ENCODE measurements at regions not wholly inside any gene's neighbourhood (a gene's known extent, or its start where the extent isn't known, plus 50 kb on each side); places are given as distances from the start of the nearest gene placed in this dataset.

- ChIA-PET POLR2A (no interaction called here), CTCF (no interaction called here)
- DNase-seq (ENCODE audit: extremely low spot score) = no peak
- no peak for TF ChIP-seq BHLHE40 (IDR thresholded peaks at IDR 0.05; ENCODE audit: borderline replicate concordance)
- no peak for TF ChIP-seq FOXA1 (IDR thresholded peaks at IDR 0.05)
- TF ChIP-seq HDGF (IDR thresholded peaks at IDR 0.05; ENCODE audit: borderline replicate concordance) = no peak
- TF ChIP-seq ZNF384 (IDR thresholded peaks at IDR 0.05) = no peak
- TF ChIP-seq TARDBP (IDR thresholded peaks at IDR 0.05) = no peak
- no peak for TF ChIP-seq FOXM1 (IDR thresholded peaks at IDR 0.05; ENCODE audit: borderline replicate concordance)
- TF ChIP-seq L3MBTL2 (conservative IDR thresholded peaks at IDR 0.05) = no peak
- no peak for TF ChIP-seq CTBP1 (IDR thresholded peaks at IDR 0.05; ENCODE audit: borderline replicate concordance)
- no peak for TF ChIP-seq NFRKB (IDR thresholded peaks at IDR 0.05)
- no peak for TF ChIP-seq SP1 (IDR thresholded peaks at IDR 0.05)
- no peak for TF ChIP-seq ARNT (IDR thresholded peaks at IDR 0.05)
- TF ChIP-seq LEF1 (IDR thresholded peaks at IDR 0.05; ENCODE audit: borderline replicate concordance) = no peak
- TF ChIP-seq SUZ12 (IDR thresholded peaks at IDR 0.05) = no peak
- TF ChIP-seq FOXK2 (IDR thresholded peaks at IDR 0.05) = no peak
- TF ChIP-seq, protein P1, sequence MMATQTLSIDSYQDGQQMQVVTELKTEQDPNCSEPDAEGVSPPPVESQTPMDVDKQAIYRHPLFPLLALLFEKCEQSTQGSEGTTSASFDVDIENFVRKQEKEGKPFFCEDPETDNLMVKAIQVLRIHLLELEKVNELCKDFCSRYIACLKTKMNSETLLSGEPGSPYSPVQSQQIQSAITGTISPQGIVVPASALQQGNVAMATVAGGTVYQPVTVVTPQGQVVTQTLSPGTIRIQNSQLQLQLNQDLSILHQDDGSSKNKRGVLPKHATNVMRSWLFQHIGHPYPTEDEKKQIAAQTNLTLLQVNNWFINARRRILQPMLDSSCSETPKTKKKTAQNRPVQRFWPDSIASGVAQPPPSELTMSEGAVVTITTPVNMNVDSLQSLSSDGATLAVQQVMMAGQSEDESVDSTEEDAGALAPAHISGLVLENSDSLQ (IDR thresholded peaks at IDR 0.05) = no peak
Measured at GRCh38 chr4:111618908-111619307, 526.3 kb upstream of the FAM241A start.

DNA sequence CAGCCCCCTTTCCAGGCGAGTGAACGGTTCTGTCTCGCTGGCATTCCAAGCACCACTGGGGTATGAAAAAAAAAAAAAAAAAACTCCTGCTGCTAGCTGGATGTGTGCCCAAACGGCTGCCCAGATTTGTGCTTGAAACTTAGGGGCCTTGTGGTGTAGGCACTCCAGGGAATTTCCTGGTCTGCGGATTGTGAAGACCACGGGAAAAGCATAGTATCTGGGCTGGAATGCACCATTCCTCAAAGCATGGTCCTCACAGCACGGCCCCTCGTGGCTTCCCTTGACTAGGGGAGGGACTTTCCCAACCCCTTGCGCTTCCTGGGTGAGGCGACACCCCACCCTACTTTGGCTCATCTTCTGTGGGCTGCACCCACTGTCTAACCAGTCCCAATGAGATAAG is 516.8 kb upstream of the FAM241A start:
- ChIA-PET CTCF (interaction anchor here (0.6 kb wide), 1 partner anchor 14 kb away, joined by 4 read pairs; no protein-coding TSS in a partner anchor), POLR2A (no interaction called here)
- TF ChIP-seq LEF1 (IDR thresholded peaks at IDR 0.05; ENCODE audit: borderline replicate concordance) (no peak), BHLHE40 (IDR thresholded peaks at IDR 0.05; ENCODE audit: borderline replicate concordance) (no peak), SP1 (IDR thresholded peaks at IDR 0.05) (no peak), FOXM1 (IDR thresholded peaks at IDR 0.05; ENCODE audit: borderline replicate concordance) (no peak), TARDBP (IDR thresholded peaks at IDR 0.05) (no peak), ELF4 (IDR thresholded peaks at IDR 0.05) (no peak), ZNF384 (IDR thresholded peaks at IDR 0.05) (no peak), FOXA1 (IDR thresholded peaks at IDR 0.05) (no peak), L3MBTL2 (conservative IDR thresholded peaks at IDR 0.05) (no peak), FOXK2 (IDR thresholded peaks at IDR 0.05) (no peak), SUZ12 (IDR thresholded peaks at IDR 0.05) (no peak), HDGF (IDR thresholded peaks at IDR 0.05; ENCODE audit: borderline replicate concordance) (no peak), ARNT (IDR thresholded peaks at IDR 0.05) (no peak), NFRKB (IDR thresholded peaks at IDR 0.05) (no peak), CTBP1 (IDR thresholded peaks at IDR 0.05; ENCODE audit: borderline replicate concordance) (no peak)
- TF ChIP-seq, protein P1 (IDR thresholded peaks at IDR 0.05) = no peak
- DNase-seq (ENCODE audit: extremely low spot score) = no peak

- ChIA-PET CTCF (no interaction called here), POLR2A (no interaction called here)
- DNase-seq (ENCODE audit: extremely low spot score) = peak; percentile 36
- TF ChIP-seq, protein P1 (IDR thresholded peaks at IDR 0.05) = no peak
- TF ChIP-seq L3MBTL2 (conservative IDR thresholded peaks at IDR 0.05) (no peak), ARNT (IDR thresholded peaks at IDR 0.05) (no peak), TARDBP (IDR thresholded peaks at IDR 0.05) (no peak), NFRKB (IDR thresholded peaks at IDR 0.05) (no peak), FOXA1 (IDR thresholded peaks at IDR 0.05) (no peak), CTBP1 (IDR thresholded peaks at IDR 0.05; ENCODE audit: borderline replicate concordance) (0 out of 2 replicates have a peak, but pooled peaks have one; percentile 29)
Measured at GRCh38 chr4:111630705-111631104, 514.5 kb upstream of the FAM241A start.

DNA sequence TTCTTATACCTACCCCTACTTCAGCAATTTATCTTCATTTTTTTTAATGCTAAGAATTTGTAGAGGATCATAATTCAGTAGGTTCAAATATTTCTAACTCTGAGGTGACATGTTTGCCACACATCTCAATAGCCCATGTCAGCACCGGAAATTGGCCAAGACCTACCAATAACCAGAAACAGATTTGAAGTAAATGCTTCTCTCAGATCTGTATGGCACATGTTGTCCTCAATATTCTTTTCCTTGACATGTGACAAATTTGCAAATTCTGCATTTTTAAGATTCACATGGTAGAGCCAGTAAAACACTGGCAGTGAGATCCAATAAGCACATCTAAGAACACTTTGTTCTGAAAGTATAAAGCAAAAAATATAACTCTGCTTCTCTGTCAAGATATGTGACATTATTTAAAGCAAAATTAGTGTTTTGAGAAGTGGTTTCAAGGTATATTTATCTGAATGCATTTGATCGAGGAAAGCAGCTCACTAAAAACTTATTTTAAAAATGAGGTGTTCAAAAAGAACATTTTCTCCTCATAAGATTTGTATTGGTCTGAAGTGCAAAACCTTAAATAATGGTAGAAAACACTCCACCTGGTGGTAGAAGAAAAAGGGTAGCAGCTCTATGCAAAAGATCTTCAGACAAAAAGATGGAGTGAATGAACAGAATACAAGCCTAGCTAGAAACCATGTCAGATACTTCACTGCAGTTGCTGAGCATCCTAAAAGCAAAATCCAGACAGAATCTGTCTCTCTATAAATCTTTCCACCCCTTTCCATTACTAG is 513.8 kb upstream of the FAM241A start:
- TF ChIP-seq LEF1 (IDR thresholded peaks at IDR 0.05; ENCODE audit: borderline replicate concordance) (no peak), SUZ12 (IDR thresholded peaks at IDR 0.05) (no peak), ZNF384 (IDR thresholded peaks at IDR 0.05) (no peak), BHLHE40 (IDR thresholded peaks at IDR 0.05; ENCODE audit: borderline replicate concordance) (no peak), L3MBTL2 (conservative IDR thresholded peaks at IDR 0.05) (no peak), HDGF (IDR thresholded peaks at IDR 0.05; ENCODE audit: borderline replicate concordance) (no peak), FOXM1 (IDR thresholded peaks at IDR 0.05; ENCODE audit: borderline replicate concordance) (no peak)
- TF ChIP-seq, protein P1 (IDR thresholded peaks at IDR 0.05) = no peak
- DNase-seq (ENCODE audit: extremely low spot score) = no peak
- ChIA-PET CTCF (interaction anchor here (0.6 to 2.3 kb wide), 5 partner anchors 17 to 1122 kb away, joined by 3 to 6 read pairs (median 3); no protein-coding TSS in a partner anchor), POLR2A (no interaction called here)

- POLR2A ChIA-PET = no interaction called here
- CTCF ChIA-PET = interaction anchor here (0.5 to 2.3 kb wide), 4 partner anchors 222 to 717 kb away, joined by 3 to 6 read pairs (median 4); no protein-coding TSS in a partner anchor
- DNase-seq (ENCODE audit: extremely low spot score) = no peak
- TF ChIP-seq FOXK2 (IDR thresholded peaks at IDR 0.05) (no peak), LEF1 (IDR thresholded peaks at IDR 0.05; ENCODE audit: borderline replicate concordance) (no peak)
Measured at GRCh38 chr4:111632641-111633151, 512.6 kb upstream of the FAM241A start.

Data from HEK293T (cell line).